Spleen (tissue), 7 donors: ENCODE measurements at regions not wholly inside any gene's neighbourhood (a gene's known extent, or its start where the extent isn't known, plus 50 kb on each side); places are given as distances from the start of the nearest gene placed in this dataset.

Experiments used
- POLR2A ChIP-seq, 3 donors: fragments of 450-650 bp; IDR thresholded peaks; one replicate each; pipeline ENCODE4 v1.5.1; 2017; ENCODE audit warnings: antibody characterized with exemption in 3 of 3, mild to moderate bottlenecking in 1 of 3
- TF ChIP-seq, protein P1 (sequence below), 11 experiments: fragments of 200-600 bp in 7 of 11; fragments of 450-650 bp in 4 of 11; sonication (generic) in 4 of 11; IDR thresholded peaks in 8 of 11; conservative IDR thresholded peaks in 3 of 11; 1 replicate in 7 of 11; 2 replicates in 4 of 11; pipeline versions ENCODE4 v1.4.0 to v1.8.0; 2016 to 2021; ENCODE audit warnings: antibody characterized with exemption in 11 of 11, inconsistent platforms in 4 of 11, mild to moderate bottlenecking in 1 of 11
- donor health status: DM: no; HTN: no; CAD: no; lungs with moderate emphysema.
- donor health status: DM: no; HTN: no; CAD: no.
- donor health status: DM: no; HTN: no; CAD: no.

DNA sequence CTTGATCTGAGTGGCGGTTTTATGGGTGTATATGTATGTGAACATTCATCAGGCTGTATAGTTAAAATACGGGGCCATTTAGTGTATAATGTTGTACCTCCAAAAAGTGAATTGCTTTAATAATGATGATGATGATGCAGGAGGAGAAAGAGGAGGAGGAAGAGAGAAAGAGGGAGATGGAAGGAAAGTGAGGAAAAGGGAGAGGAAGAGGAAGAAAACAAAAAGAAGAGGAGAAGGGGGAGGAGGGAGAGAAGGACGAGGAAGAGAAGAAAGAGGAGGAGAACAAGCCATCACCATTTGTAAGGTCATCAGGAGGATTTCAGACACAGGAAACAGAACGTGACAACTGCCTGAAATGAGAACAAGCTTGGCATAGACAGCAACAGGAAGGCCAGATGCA is 168.4 kb upstream of the NCKAP5 start:
- TF ChIP-seq, protein P1, sequence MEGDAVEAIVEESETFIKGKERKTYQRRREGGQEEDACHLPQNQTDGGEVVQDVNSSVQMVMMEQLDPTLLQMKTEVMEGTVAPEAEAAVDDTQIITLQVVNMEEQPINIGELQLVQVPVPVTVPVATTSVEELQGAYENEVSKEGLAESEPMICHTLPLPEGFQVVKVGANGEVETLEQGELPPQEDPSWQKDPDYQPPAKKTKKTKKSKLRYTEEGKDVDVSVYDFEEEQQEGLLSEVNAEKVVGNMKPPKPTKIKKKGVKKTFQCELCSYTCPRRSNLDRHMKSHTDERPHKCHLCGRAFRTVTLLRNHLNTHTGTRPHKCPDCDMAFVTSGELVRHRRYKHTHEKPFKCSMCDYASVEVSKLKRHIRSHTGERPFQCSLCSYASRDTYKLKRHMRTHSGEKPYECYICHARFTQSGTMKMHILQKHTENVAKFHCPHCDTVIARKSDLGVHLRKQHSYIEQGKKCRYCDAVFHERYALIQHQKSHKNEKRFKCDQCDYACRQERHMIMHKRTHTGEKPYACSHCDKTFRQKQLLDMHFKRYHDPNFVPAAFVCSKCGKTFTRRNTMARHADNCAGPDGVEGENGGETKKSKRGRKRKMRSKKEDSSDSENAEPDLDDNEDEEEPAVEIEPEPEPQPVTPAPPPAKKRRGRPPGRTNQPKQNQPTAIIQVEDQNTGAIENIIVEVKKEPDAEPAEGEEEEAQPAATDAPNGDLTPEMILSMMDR (IDR thresholded peaks at IDR 0.05 in 8 of 11, conservative IDR thresholded peaks at IDR 0.05 in 3 of 11), result no peak
- TF ChIP-seq POLR2A (IDR thresholded peaks at IDR 0.05), result no peak
